Activated CD8-positive, alpha-beta memory T cell treated with anti-CD3 and anti-CD28 coated beads, Interleukin-2, amount 50 U/mL, for 24 hours (primary cell): ENCODE measurements at regions not wholly inside any gene's neighbourhood (a gene's known extent, or its start where the extent isn't known, plus 50 kb on each side); places are given as distances from the start of the nearest gene placed in this dataset.

Experiments used
- DNase-seq: peaks from one replicate; pipeline ENCODE4 v3.0.0-alpha.2; 2020; ENCODE audit errors: extremely low read depth

- no peak for DNase-seq
Observed at GRCh38 chr18:2172881-2173280, 398.4 kb downstream of the METTL4 start.

- no peak for DNase-seq
Observed at GRCh38 chr18:2173486-2173885, 397.8 kb downstream of the METTL4 start.

- DNase-seq: no peak
Observed at GRCh38 chr18:2178036-2178435, 393.3 kb downstream of the METTL4 start.

GRCh38 chr18:2179498-2180183, 391.7 kb downstream of the METTL4 start:
- DNase-seq: no peak

- no peak for DNase-seq
Observed at GRCh38 chr18:2180586-2180985, 390.7 kb downstream of the METTL4 start.

GRCh38 chr18:2183432-2183831, 387.9 kb downstream of the METTL4 start:
- DNase-seq: no peak

- DNase-seq: no peak
Observed at GRCh38 chr18:2186967-2187366, 384.3 kb downstream of the METTL4 start.

GRCh38 chr18:2188258-2188657, 383.0 kb downstream of the METTL4 start:
- no peak for DNase-seq

GRCh38 chr18:2191180-2191790, 380.0 kb downstream of the METTL4 start:
- DNase-seq: no peak

- no peak for DNase-seq
Observed at GRCh38 chr18:2192562-2192961, 378.7 kb downstream of the METTL4 start.

GRCh38 chr18:2197946-2198345, 373.4 kb downstream of the METTL4 start:
- no peak for DNase-seq

- no peak for DNase-seq
Observed at GRCh38 chr18:2199060-2199459, 372.2 kb downstream of the METTL4 start.

GRCh38 chr18:2201036-2201600, 370.2 kb downstream of the METTL4 start:
- DNase-seq: no peak

GRCh38 chr18:2204736-2205135, 366.6 kb downstream of the METTL4 start:
- DNase-seq: no peak

GRCh38 chr18:2207294-2207693, 364.0 kb downstream of the METTL4 start:
- DNase-seq: no peak

GRCh38 chr18:2212598-2213205, 358.6 kb downstream of the METTL4 start:
- no peak for DNase-seq

GRCh38 chr18:2213905-2214304, 357.4 kb downstream of the METTL4 start:
- DNase-seq: no peak

- no peak for DNase-seq
Observed at GRCh38 chr18:2217356-2217755, 353.9 kb downstream of the METTL4 start.

GRCh38 chr18:2218101-2218500, 353.2 kb downstream of the METTL4 start:
- DNase-seq: no peak

GRCh38 chr18:2219706-2220105, 351.6 kb downstream of the METTL4 start:
- DNase-seq: no peak

- no peak for DNase-seq
Observed at GRCh38 chr18:2222270-2223185, 348.8 kb downstream of the METTL4 start.

GRCh38 chr18:2223449-2223848, 347.9 kb downstream of the METTL4 start:
- DNase-seq: no peak
